Suprapubic skin (tissue), 4 donors: ENCODE measurements at regions not wholly inside any gene's neighbourhood (a gene's known extent, or its start where the extent isn't known, plus 50 kb on each side); places are given as distances from the start of the nearest gene placed in this dataset.

ENCODE experiments used
- DNase-seq, 2 donors: peaks; one replicate each; pipeline ENCODE4 v3.0.0-alpha.2; 2019; ENCODE audit warnings: low spot score in 2 of 2
- H3K27ac ChIP-seq: fragments of 200-600 bp; sonication (generic); one replicate; pipeline ENCODE4 v1.5.1; 2019
- H3K27me3 ChIP-seq: fragments of 200-600 bp; sonication (generic); one replicate; pipeline ENCODE4 v1.5.1; 2019
- H3K36me3 ChIP-seq: fragments of 200-600 bp; sonication (generic); one replicate; pipeline ENCODE4 v1.5.1; 2019
- H3K4me1 ChIP-seq: fragments of 200-600 bp; sonication (generic); one replicate; pipeline ENCODE4 v1.5.1; 2019
- H3K4me3 ChIP-seq: fragments of 200-600 bp; sonication (generic); one replicate; pipeline ENCODE4 v1.5.1; 2019; ENCODE audit warnings: mild to moderate bottlenecking
- H3K9me3 ChIP-seq: fragments of 200-600 bp; sonication (generic); one replicate; pipeline ENCODE4 v1.5.1; 2019
- EP300 ChIP-seq: sonication (generic); formaldehyde crosslinking; IDR thresholded peaks from one replicate; pipeline ENCODE4 v1.6.1; 2017; ENCODE audit warnings: antibody characterized with exemption
- POLR2A ChIP-seq, 2 donors: fragments of 450-650 bp; IDR thresholded peaks; one replicate each; pipeline ENCODE4 v1.6.1; 2017; ENCODE audit warnings: antibody characterized with exemption in 2 of 2, mild to moderate bottlenecking in 2 of 2, moderate library complexity in 2 of 2
- POLR2AphosphoS5 ChIP-seq, 3 donors: sonication (generic); formaldehyde crosslinking; IDR thresholded peaks; one replicate each; pipeline ENCODE4 v1.6.1; 2017; ENCODE audit warnings: antibody characterized with exemption in 3 of 3
- WGBS: methylation state at CpG from one replicate; pipeline ENCODE4 v1.1.5; 2018; 5-methylcytosine and 5-hydroxymethylcytosine counted together
- TF ChIP-seq, protein P1 (sequence below), 2 donors: fragments of 200-600 bp in 1 of 2; fragments of 450-650 bp in 1 of 2; sonication (generic) in 1 of 2; IDR thresholded peaks; one replicate each; pipeline ENCODE4 v1.5.1; 2016 to 2019; ENCODE audit warnings: antibody characterized with exemption in 2 of 2, mild to moderate bottlenecking in 1 of 2, moderate library complexity in 1 of 2

DNA sequence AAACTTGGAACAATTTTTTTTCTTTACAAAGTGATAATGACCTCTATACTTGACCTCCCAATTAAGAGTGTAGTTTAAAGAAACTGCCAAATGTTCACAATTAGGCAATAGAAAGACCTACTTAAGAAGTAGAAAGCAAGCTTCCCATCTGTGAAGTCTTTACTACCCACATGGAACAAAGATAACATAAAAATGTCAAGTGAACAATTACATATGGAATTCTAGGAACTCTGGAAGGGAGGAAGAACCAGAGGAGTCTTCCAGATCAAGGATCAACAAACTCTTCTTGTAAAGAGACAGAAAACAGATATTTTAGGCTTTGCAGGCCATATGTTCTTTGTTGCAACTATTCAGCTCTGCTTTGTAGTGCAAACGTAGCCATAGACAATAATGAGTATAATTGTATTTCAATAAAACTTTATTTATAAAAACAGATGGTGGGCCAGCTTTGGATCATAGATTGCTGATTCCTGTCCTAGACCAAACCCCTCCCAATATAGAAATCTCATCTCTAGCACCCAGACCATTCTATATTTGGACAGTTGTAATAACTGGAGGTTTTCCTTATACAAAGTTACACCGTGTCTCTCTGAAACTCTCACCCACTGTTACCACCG is 68.4 kb upstream of the MAGI3 start:
- Histone ChIP-seq H3K4me1 (no peaks in the 10 kb centered on the region), H3K4me3 (no peak overlapping the region), H3K27me3 (no peaks in the 10 kb centered on the region), H3K36me3 (no peaks in the 10 kb centered on the region), H3K27ac (no peak overlapping the region), H3K9me3 (peaks cover 4% of the 10 kb centered on the region)
- DNase-seq, result no peak
- WGBS, result 83% methylated on average over 3 of the region's 3 CpGs
- TF ChIP-seq, protein P1, sequence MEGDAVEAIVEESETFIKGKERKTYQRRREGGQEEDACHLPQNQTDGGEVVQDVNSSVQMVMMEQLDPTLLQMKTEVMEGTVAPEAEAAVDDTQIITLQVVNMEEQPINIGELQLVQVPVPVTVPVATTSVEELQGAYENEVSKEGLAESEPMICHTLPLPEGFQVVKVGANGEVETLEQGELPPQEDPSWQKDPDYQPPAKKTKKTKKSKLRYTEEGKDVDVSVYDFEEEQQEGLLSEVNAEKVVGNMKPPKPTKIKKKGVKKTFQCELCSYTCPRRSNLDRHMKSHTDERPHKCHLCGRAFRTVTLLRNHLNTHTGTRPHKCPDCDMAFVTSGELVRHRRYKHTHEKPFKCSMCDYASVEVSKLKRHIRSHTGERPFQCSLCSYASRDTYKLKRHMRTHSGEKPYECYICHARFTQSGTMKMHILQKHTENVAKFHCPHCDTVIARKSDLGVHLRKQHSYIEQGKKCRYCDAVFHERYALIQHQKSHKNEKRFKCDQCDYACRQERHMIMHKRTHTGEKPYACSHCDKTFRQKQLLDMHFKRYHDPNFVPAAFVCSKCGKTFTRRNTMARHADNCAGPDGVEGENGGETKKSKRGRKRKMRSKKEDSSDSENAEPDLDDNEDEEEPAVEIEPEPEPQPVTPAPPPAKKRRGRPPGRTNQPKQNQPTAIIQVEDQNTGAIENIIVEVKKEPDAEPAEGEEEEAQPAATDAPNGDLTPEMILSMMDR (IDR thresholded peaks at IDR 0.05), result no peak
- TF ChIP-seq POLR2A (IDR thresholded peaks at IDR 0.05), result no peak
- no peak for TF ChIP-seq POLR2AphosphoS5 (IDR thresholded peaks at IDR 0.05)
- no peak for TF ChIP-seq EP300

DNA sequence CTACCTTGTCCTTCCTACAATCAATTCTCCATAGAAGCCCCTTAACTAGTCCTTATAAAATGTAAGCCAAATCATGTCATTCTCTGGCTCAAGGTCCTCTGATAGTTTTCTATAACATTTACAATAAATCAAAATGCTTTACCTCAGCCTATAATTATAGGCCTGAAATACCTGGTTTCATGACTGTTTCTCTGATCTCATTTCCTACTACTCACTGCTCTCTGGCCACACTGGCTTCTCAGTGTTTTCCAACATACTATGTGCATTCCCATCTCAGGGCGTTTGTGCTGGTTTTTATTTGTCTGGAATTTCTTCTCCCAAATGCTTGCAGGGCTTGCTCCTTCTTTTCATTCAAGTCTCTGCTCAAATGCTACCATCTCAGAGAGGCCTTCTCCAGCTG is 67.9 kb upstream of the MAGI3 start:
- H3K36me3 ChIP-seq, result no peaks in the 10 kb centered on the region
- H3K27me3 ChIP-seq, result no peaks in the 10 kb centered on the region
- no peak for TF ChIP-seq POLR2A (IDR thresholded peaks at IDR 0.05)
- no peak for TF ChIP-seq EP300
- TF ChIP-seq, protein P1 (IDR thresholded peaks at IDR 0.05), result no peak
- TF ChIP-seq POLR2AphosphoS5 (IDR thresholded peaks at IDR 0.05), result no peak
- no peak overlapping the region for H3K4me3 ChIP-seq
- H3K27ac ChIP-seq, result no peak overlapping the region
- WGBS, result 81% methylated on average over 1 of the region's 1 CpG
- no peaks in the 10 kb centered on the region for H3K4me1 ChIP-seq
- no peaks in the 10 kb centered on the region for H3K9me3 ChIP-seq
- no peak for DNase-seq

- H3K4me1 ChIP-seq, result no peaks in the 10 kb centered on the region
- 69% methylated on average over 3 of the region's 3 CpGs for WGBS
- TF ChIP-seq EP300, result no peak
- TF ChIP-seq, protein P1 (IDR thresholded peaks at IDR 0.05), result no peak
- TF ChIP-seq POLR2AphosphoS5 (IDR thresholded peaks at IDR 0.05), result no peak
- no peak for TF ChIP-seq POLR2A (IDR thresholded peaks at IDR 0.05)
- H3K27me3 ChIP-seq, result no peaks in the 10 kb centered on the region
- H3K27ac ChIP-seq, result no peak overlapping the region
- no peaks in the 10 kb centered on the region for H3K9me3 ChIP-seq
- DNase-seq, result no peak
- H3K36me3 ChIP-seq, result no peaks in the 10 kb centered on the region
- no peak overlapping the region for H3K4me3 ChIP-seq
Observed at GRCh38 chr1:113325022-113325421, 65.3 kb upstream of the MAGI3 start.

- Histone ChIP-seq H3K9me3 (no peaks in the 10 kb centered on the region), H3K36me3 (no peaks in the 10 kb centered on the region), H3K27ac (no peak overlapping the region), H3K4me1 (no peaks in the 10 kb centered on the region), H3K4me3 (no peak overlapping the region), H3K27me3 (no peaks in the 10 kb centered on the region)
- TF ChIP-seq POLR2A (IDR thresholded peaks at IDR 0.05), result no peak
- TF ChIP-seq POLR2AphosphoS5 (IDR thresholded peaks at IDR 0.05), result no peak
- no peak for TF ChIP-seq EP300
- TF ChIP-seq, protein P1 (IDR thresholded peaks at IDR 0.05), result no peak
- 73% methylated on average over 2 of the region's 2 CpGs for WGBS
- DNase-seq, result no peak
Observed at GRCh38 chr1:113326976-113327375, 63.3 kb upstream of the MAGI3 start.

DNA sequence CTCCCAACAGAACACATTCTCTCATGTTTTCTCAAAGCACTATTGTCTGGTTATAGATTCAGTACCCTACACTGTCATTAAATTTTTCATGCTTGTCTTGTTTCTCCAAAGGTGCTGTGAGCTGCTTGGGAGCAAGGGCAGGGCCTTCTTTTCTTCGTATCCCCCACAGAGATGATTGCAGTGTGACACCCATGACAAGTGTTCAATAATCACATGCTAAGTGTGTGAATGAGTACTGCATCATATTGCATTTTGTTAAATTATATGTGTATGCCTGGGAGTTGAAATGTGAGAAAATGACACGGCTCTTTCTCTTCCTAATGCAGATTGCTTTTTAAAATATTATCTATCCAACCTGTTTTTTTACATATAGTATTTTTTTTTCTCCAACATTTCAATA is 57.3 kb upstream of the MAGI3 start:
- Histone ChIP-seq H3K4me1 (no peaks in the 10 kb centered on the region), H3K27me3 (no peaks in the 10 kb centered on the region), H3K36me3 (no peaks in the 10 kb centered on the region), H3K9me3 (no peaks in the 10 kb centered on the region), H3K27ac (no peak overlapping the region), H3K4me3 (no peak overlapping the region)
- TF ChIP-seq POLR2AphosphoS5 (IDR thresholded peaks at IDR 0.05) (no peak), POLR2A (IDR thresholded peaks at IDR 0.05) (no peak), EP300 (no peak)
- TF ChIP-seq, protein P1 (IDR thresholded peaks at IDR 0.05), result no peak
- no peak for DNase-seq
- WGBS, result 85% methylated on average over 2 of the region's 2 CpGs
